HFFc6 (cell line): ENCODE measurements at regions not wholly inside any gene's neighbourhood (a gene's known extent, or its start where the extent isn't known, plus 50 kb on each side); places are given as distances from the start of the nearest gene placed in this dataset.
A peak's percentile ranks its signal among the peaks of the same experiment; 100 is the strongest.

ENCODE experiments used
- DNase-seq: peaks from one replicate; pipeline ENCODE4 v3.0.0-alpha.2; 2018
- H3K27ac Mint-ChIP-seq: 2 replicates; pipeline ENCODE4 v1.8.0; 2020; ENCODE audit warnings: mild to moderate bottlenecking, mixed read lengths
- H3K27me3 Mint-ChIP-seq: 2 replicates; pipeline ENCODE4 v1.8.0; 2021; ENCODE audit warnings: mild to moderate bottlenecking, moderate library complexity, mixed read lengths; ENCODE audit not compliant: insufficient read depth
- H3K36me3 Mint-ChIP-seq: 2 replicates; pipeline ENCODE4 v1.8.0; 2021; ENCODE audit warnings: low read depth, mixed read lengths
- H3K4me1 Mint-ChIP-seq: 2 replicates; pipeline ENCODE4 v1.8.0; 2020; ENCODE audit warnings: low read depth, mixed read lengths
- H3K4me3 Mint-ChIP-seq: 2 replicates; pipeline ENCODE4 v1.8.0; 2020; ENCODE audit warnings: mild to moderate bottlenecking, moderate library complexity, mixed read lengths
- H3K9me3 Mint-ChIP-seq: 2 replicates; pipeline ENCODE4 v1.8.0; 2020; ENCODE audit warnings: mild to moderate bottlenecking, mixed read lengths
- CTCF ChIP-seq: fragments of 200-600 bp; sonication (generic); IDR thresholded peaks from 2 replicates; pipeline ENCODE4 v1.5.0; 2021; ENCODE audit warnings: antibody characterized with exemption, mild to moderate bottlenecking

GRCh38 chr12:17975763-17976162 lies 114.2 kb downstream of the RERGL start:
- Mint-ChIP-seq H3K27ac (no peak overlapping the region), H3K36me3 (no peaks in the 10 kb centered on the region), H3K27me3 (no peaks in the 10 kb centered on the region), H3K4me1 (no peaks in the 10 kb centered on the region), H3K4me3 (no peak overlapping the region), H3K9me3 (no peaks in the 10 kb centered on the region; the same call in 1 of the 2 replicates)
- no peak for DNase-seq
- no peak for TF ChIP-seq CTCF

- Mint-ChIP-seq H3K36me3 (no peaks in the 10 kb centered on the region), H3K27me3 (no peaks in the 10 kb centered on the region), H3K9me3 (no peaks in the 10 kb centered on the region; the same call in 1 of the 2 replicates), H3K4me1 (no peaks in the 10 kb centered on the region), H3K27ac (no peak overlapping the region), H3K4me3 (no peak overlapping the region)
- DNase-seq = no peak
- TF ChIP-seq CTCF = no peak
Observed at GRCh38 chr12:17975239-17975638, 114.8 kb downstream of the RERGL start.

GRCh38 chr12:17971850-17972249 lies 118.1 kb downstream of the RERGL start:
- no peak for TF ChIP-seq CTCF
- DNase-seq = no peak
- Mint-ChIP-seq H3K4me1 (no peaks in the 10 kb centered on the region), H3K27me3 (no peaks in the 10 kb centered on the region), H3K27ac (no peak overlapping the region), H3K36me3 (no peaks in the 10 kb centered on the region), H3K9me3 (no peaks in the 10 kb centered on the region; the same call in 1 of the 2 replicates), H3K4me3 (no peak overlapping the region)

- H3K4me3 Mint-ChIP-seq = no peak overlapping the region
- no peaks in the 10 kb centered on the region for H3K27me3 Mint-ChIP-seq
- H3K4me1 Mint-ChIP-seq = no peaks in the 10 kb centered on the region
- peak; percentile 33; the same call in 1 of the 2 replicates for TF ChIP-seq CTCF
- no peak overlapping the region for H3K27ac Mint-ChIP-seq
- no peaks in the 10 kb centered on the region; the same call in 1 of the 2 replicates for H3K36me3 Mint-ChIP-seq
- DNase-seq = no peak
- H3K9me3 Mint-ChIP-seq = no peaks in the 10 kb centered on the region
Observed at GRCh38 chr12:17954788-17955187, 135.2 kb downstream of the RERGL start.

GRCh38 chr12:17950898-17951297 lies 139.1 kb downstream of the RERGL start:
- H3K36me3 Mint-ChIP-seq = no peaks in the 10 kb centered on the region; the same call in 1 of the 2 replicates
- H3K4me1 Mint-ChIP-seq = no peaks in the 10 kb centered on the region
- no peaks in the 10 kb centered on the region for H3K27me3 Mint-ChIP-seq
- no peak overlapping the region for H3K4me3 Mint-ChIP-seq
- no peak overlapping the region for H3K27ac Mint-ChIP-seq
- no peak for TF ChIP-seq CTCF
- DNase-seq = no peak
- H3K9me3 Mint-ChIP-seq = no peaks in the 10 kb centered on the region
